Ectodermal cell (in vitro differentiated cells): ENCODE measurements at regions not wholly inside any gene's neighbourhood (a gene's known extent, or its start where the extent isn't known, plus 50 kb on each side); places are given as distances from the start of the nearest gene placed in this dataset.
A peak's percentile ranks its signal among the peaks of the same experiment; 100 is the strongest.
"Not testable (repeated sequence)": the region's sequence is repeated elsewhere in the genome, so short reads cannot be mapped to it uniquely, and the experiment has no call there.

ENCODE experiments used
- H3K27ac ChIP-seq: 2 replicates; pipeline ENCODE4 v1.7.0; 2013; ENCODE audit warnings: mild to moderate bottlenecking, low read depth, low read length; ENCODE audit not compliant: insufficient read depth, poor library complexity, severe bottlenecking
- H3K27me3 ChIP-seq: 2 replicates; pipeline ENCODE4 v1.7.0; 2013; ENCODE audit warnings: mild to moderate bottlenecking, low read length; ENCODE audit not compliant: insufficient read depth, control insufficient read depth, poor library complexity, severe bottlenecking
- H3K36me3 ChIP-seq: one replicate; pipeline ENCODE4 v1.7.0; 2013; ENCODE audit warnings: low read length; ENCODE audit not compliant: control insufficient read depth, insufficient read depth
- H3K4me1 ChIP-seq: one replicate; pipeline ENCODE4 v1.7.0; 2013; ENCODE audit warnings: low read length; ENCODE audit not compliant: control insufficient read depth, insufficient read depth
- H3K4me3 ChIP-seq: 2 replicates; pipeline ENCODE4 v1.7.0; 2013; ENCODE audit warnings: low read depth, low read length, control low read depth; ENCODE audit not compliant: insufficient read depth
- H3K9me3 ChIP-seq: 2 replicates; pipeline ENCODE4 v1.7.0; 2013; ENCODE audit warnings: mild to moderate bottlenecking, low read length, moderate library complexity; ENCODE audit not compliant: control insufficient read depth
- WGBS, 2 experiments: methylation state at CpG; one replicate each; pipeline ENCODE4 v1.1.7; 2013; ENCODE audit warnings: missing lambda C conversion rate in 2 of 2; 5-methylcytosine and 5-hydroxymethylcytosine counted together

- H3K4me1 ChIP-seq, H3K4me3 ChIP-seq, H3K9me3 ChIP-seq, H3K36me3 ChIP-seq, H3K27me3 ChIP-seq, H3K27ac ChIP-seq: not testable (repeated sequence)
- 93 to 95% methylated on average over 4 to 5 of the region's 5 CpGs for WGBS, 2 experiments
These were observed 104.0 kb upstream of the PRKX start for GRCh38 chrX:3817480-3817879.

GRCh38 chrX:3815896-3816664, 102.6 kb upstream of the PRKX start:
- Histone ChIP-seq H3K4me3 (peak overlapping the region; percentile 50), H3K27me3 (no peaks in the 10 kb centered on the region), H3K27ac (peak overlapping the region; percentile 82), H3K36me3 (no peaks in the 10 kb centered on the region), H3K4me1 (no peaks in the 10 kb centered on the region), H3K9me3 (no peaks in the 10 kb centered on the region)
- WGBS, 2 experiments = 16 to 17% methylated on average over 50 of the region's 50 CpGs

- H3K4me1 ChIP-seq = no peaks in the 10 kb centered on the region
- H3K36me3 ChIP-seq = no peaks in the 10 kb centered on the region
- H3K4me3 ChIP-seq = no peak overlapping the region
- H3K27me3 ChIP-seq = no peaks in the 10 kb centered on the region
- no peak overlapping the region for H3K27ac ChIP-seq
- no peaks in the 10 kb centered on the region for H3K9me3 ChIP-seq
- WGBS, 2 experiments = 48% methylated on average over 15 to 16 of the region's 16 CpGs
These were observed 98.2 kb upstream of the PRKX start for GRCh38 chrX:3811331-3812311.

DNA sequence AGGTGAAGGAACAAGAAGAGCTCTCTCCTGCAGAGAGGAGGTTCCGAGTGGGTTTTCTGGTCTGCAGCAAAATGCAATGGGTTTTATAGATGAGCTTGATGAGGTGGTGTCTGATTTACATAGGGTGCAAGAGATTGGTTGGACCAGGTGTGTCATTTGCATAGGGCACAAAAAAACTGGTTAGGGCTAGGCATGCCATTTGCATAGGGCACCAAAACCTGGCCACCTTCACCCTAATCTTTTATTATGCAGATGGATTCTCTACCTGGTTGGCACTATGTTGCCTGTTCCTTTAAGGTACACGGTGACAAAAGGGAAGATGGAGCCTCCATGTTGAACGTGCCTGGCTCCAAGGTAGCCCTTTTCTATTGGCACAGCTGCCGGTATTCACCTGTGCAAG, 94.5 kb upstream of the PRKX start:
- no peak overlapping the region for H3K27ac ChIP-seq
- H3K4me3 ChIP-seq = no peak overlapping the region
- no peaks in the 10 kb centered on the region for H3K36me3 ChIP-seq
- 66 to 77% methylated on average over 4 of the region's 4 CpGs for WGBS, 2 experiments
- no peaks in the 10 kb centered on the region for H3K4me1 ChIP-seq
- no peaks in the 10 kb centered on the region for H3K27me3 ChIP-seq
- no peaks in the 10 kb centered on the region for H3K9me3 ChIP-seq

DNA sequence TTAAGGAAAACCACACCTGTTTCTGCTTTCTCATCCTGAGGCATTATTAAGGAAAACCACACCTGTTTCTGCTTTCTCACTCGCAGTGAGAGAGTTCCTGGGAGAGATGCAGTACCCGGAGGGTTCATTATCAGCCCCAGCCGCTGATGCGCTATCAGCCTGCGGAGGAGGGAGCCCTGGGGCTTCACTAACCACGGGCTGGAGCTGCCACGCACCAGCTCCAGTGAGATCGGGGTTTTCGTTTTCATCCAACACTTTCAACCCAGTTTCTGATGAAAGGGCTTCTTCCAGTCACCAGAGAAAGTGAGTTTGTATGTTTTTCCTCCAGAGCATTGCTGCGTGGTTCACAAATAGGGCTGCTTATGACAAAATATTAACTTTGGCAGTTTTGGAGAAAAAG, 93.2 kb upstream of the PRKX start:
- Histone ChIP-seq H3K27ac (no peak overlapping the region), H3K27me3 (no peaks in the 10 kb centered on the region), H3K4me3 (no peak overlapping the region), H3K36me3 (no peaks in the 10 kb centered on the region), H3K9me3 (no peaks in the 10 kb centered on the region), H3K4me1 (no peaks in the 10 kb centered on the region)
- 67 to 68% methylated on average over 9 to 10 of the region's 10 CpGs for WGBS, 2 experiments

- H3K27ac ChIP-seq = no peak overlapping the region
- H3K4me3 ChIP-seq = no peak overlapping the region
- H3K4me1 ChIP-seq = no peaks in the 10 kb centered on the region
- no peaks in the 10 kb centered on the region for H3K9me3 ChIP-seq
- H3K36me3 ChIP-seq = no peaks in the 10 kb centered on the region
- no peaks in the 10 kb centered on the region for H3K27me3 ChIP-seq
- WGBS, 2 experiments = 86 to 97% methylated on average over 3 to 4 of the region's 4 CpGs
These were observed 90.3 kb upstream of the PRKX start for GRCh38 chrX:3803713-3804112.

- H3K4me3 ChIP-seq = no peak overlapping the region
- H3K36me3 ChIP-seq = no peaks in the 10 kb centered on the region
- H3K27ac ChIP-seq = no peak overlapping the region
- no peaks in the 10 kb centered on the region for H3K4me1 ChIP-seq
- no peaks in the 10 kb centered on the region for H3K9me3 ChIP-seq
- H3K27me3 ChIP-seq = no peaks in the 10 kb centered on the region
- 88 to 94% methylated on average over 1 to 3 of the region's 5 CpGs for WGBS, 2 experiments
These were observed 89.9 kb upstream of the PRKX start for GRCh38 chrX:3803305-3803704.

GRCh38 chrX:3795411-3795810, 82.0 kb upstream of the PRKX start:
- H3K27me3 ChIP-seq, H3K4me1 ChIP-seq, H3K4me3 ChIP-seq, H3K9me3 ChIP-seq, H3K36me3 ChIP-seq, H3K27ac ChIP-seq: not testable (repeated sequence)
- 97 to 98% methylated on average over 3 to 4 of the region's 4 CpGs for WGBS, 2 experiments

DNA sequence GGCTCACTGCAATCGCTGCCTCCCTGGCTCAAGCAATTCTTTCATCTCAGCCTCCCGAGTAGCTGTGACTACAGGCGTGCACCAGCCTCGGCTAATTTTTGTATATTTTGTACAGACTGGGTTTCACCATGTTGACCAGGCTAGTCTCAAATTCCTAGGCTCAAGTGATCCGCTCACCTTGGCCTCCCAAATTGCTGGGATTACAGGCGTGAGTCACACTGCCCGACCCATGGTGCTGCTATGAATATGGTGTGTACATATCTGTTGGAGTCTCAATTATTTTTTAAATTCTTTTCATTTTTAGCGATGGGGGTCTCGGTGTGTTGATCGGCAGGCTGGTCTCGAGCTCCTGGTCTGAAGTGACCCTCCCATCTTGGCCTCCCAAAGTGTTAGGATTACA, 78.0 kb upstream of the PRKX start:
- H3K9me3 ChIP-seq = no peaks in the 10 kb centered on the region
- no peaks in the 10 kb centered on the region for H3K4me1 ChIP-seq
- WGBS, 2 experiments = 90% methylated on average over 7 to 11 of the region's 11 CpGs
- H3K4me3 ChIP-seq = no peak overlapping the region
- no peak overlapping the region for H3K27ac ChIP-seq
- H3K36me3 ChIP-seq = no peaks in the 10 kb centered on the region
- H3K27me3 ChIP-seq = no peaks in the 10 kb centered on the region

GRCh38 chrX:3788494-3789233, 75.2 kb upstream of the PRKX start:
- Histone ChIP-seq H3K27ac (no peak overlapping the region), H3K4me3 (no peak overlapping the region), H3K27me3 (no peaks in the 10 kb centered on the region), H3K36me3 (no peaks in the 10 kb centered on the region), H3K9me3 (no peaks in the 10 kb centered on the region), H3K4me1 (no peaks in the 10 kb centered on the region)
- WGBS, 2 experiments = 4 to 12% methylated on average over 9 to 10 of the region's 10 CpGs
